ENCODE measurements at regions not wholly inside any gene's neighbourhood (a gene's known extent, or its start where the extent isn't known, plus 50 kb on each side); places are given as distances from the start of the nearest gene placed in this dataset.

DNA sequence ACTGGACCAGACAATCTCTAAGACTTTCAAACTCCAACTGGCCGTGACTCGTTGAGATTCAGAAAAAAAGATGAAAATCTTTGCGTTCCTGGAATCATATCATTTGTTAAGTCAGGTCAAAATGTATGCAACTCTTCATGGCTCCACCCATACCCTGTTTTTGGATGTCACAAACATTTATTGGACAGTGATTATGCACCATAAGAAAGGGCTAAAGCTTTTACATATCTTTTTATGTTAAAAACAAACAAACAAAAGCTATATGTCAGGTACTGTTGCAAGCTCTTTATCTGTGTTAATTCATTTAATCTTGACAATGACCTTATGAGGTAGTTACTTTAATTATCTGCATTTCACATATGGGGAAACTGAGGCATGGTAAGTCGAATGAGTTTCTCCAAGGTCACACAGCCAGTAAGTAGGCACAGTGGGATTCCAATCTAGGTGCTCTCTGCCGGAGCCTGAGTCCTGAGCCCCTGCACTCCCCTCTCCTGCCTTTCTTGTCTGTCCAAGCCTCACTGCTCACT lies 145.7 kb upstream of the MYCN start:
- TF ChIP-seq CTCF (IDR thresholded peaks at IDR 0.05) = no peak
- TF ChIP-seq POLR2A (IDR thresholded peaks at IDR 0.05) = no peak

Data from body of pancreas (tissue), 4 donors.